NCI-H2107 treated with DMSO at 0.1 percent for 48 hours (cell line): ENCODE measurements at regions not wholly inside any gene's neighbourhood (a gene's known extent, or its start where the extent isn't known, plus 50 kb on each side); places are given as distances from the start of the nearest gene placed in this dataset.
"Not testable (repeated sequence)": the region's sequence is repeated elsewhere in the genome, so short reads cannot be mapped to it uniquely, and the experiment has no call there.

Experiments used
- DNase-seq: peaks from one replicate; lab custom pipeline; 2025; ENCODE audit not compliant: unreplicated experiment; lab: John Stamatoyannopoulos, UW

- not testable (repeated sequence) for DNase-seq
Measured at GRCh38 chr5:6241056-6241455, 137.3 kb downstream of the MED10 start.

DNA sequence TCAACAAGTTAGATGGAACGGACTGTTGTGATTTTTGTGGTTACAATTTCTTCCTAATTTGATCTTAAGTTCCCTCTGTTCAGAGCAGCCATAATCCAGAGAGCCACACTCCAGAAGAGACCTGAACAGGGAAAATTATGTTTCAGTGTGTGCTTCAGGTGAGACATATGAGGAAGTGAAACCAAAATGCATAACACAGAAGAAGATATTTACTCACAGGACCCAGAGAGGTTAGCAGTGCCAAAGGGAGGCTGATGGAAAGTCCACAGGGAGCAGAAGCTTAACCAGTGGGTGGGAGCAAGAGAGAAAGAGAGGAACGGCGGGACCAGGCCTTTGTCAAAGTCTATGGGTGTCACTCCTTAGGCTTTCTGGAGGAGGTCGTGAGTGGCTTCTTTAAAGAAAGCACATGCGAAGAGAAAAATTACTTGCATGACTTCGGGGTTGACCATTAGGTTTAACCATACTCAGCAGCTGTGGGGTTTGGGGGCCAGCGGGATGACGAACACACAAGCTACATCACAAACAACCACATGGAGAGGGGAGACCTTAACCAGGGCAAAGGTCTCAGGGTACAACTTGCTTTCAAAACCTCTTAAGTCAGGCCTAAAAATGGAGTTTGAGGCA is 141.4 kb downstream of the MED10 start:
- no peak for DNase-seq

DNA sequence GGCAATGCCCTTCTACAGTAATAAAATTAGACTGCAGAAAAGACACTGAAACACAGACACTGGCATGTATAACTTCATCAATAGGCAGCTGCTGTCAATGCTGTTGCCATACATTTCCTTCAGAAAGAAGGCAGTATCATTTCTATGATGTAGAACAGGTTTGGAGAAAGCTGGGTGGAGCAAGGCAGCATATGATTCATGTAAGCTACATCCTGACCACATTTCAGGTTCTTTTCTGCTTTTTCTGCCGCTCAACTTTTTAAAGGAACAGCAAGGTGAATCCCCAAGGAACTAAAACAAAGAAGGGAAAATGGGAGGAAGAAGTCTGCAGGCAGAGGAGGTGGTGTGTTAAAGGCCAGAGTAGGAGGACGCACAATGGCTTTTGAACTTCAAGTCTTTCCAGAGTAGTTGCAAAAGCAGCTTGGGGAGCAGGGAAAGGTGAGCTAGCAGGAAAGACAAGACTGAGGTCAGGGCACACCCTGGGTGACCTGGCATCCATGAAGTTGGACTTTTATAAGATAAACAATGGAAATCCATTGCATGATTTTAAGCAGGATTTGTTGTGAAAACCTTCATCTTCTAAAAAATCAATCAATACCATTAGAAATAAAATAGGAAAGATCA is 142.1 kb downstream of the MED10 start:
- DNase-seq: no peak

DNA sequence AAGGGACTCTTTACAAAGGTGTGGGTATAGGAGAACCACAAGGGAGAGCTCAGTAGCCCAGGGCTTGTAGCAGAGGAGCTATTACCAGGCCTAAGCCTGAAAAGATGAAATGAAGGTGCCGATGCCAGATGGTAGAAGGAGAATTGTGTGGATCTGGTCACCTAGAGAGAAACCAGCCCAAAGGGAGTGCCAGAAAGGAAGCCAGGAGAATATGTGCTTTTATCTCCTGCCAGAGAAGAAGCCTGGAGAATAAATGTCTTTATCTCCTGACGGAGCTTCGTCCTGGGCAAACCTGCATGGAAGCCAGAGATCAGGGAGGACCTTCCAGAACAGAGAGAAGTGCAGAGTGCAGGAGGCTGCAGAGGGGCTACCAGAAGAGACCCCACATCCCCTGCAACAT is 142.6 kb downstream of the MED10 start:
- DNase-seq: no peak

DNA sequence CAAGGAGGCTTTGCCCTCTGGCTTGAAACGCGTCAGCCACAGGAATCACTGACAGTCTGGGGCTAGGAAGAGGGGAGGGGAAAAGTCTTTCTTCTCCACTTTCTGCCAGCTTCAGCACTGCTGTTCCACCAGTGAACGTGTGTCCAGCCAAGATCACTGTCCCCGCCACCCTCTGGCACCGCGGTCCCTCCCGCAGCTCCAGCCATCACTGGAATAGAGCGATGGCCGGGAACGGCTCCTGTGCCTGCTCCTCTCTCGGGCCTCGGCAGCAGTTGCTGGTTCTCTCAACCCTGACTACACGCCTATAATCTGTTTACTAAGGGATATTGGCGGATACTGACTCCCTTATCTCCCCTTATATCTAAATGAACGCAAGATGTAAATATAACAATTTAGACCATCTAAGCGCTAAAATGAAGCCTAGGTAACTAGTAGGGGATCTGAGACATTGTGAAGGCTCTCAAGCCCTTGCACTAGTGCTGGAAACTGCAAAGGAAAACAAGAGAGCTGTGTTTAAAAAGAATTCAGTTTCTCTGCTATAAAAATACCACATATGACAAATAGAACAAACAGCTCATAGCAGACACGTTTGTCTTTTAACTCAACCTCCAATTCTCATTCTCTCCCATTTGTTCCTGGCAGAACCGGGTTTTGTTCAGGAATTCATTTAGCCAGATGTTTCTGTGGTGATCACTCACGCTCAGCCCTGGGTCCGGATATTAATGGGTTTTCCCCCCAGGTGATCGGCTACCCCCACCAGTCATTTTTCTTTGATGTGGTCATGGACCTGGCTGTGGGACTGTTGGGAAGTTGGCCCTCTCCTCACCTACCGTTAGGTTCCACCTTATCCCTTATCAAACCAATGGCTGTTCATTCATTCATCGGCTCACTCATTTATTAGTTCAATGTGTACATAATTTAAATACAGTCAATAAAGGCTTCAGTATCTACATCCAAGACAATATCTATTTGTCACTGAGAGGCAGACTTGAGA is 149.8 kb downstream of the MED10 start:
- no peak for DNase-seq

DNA sequence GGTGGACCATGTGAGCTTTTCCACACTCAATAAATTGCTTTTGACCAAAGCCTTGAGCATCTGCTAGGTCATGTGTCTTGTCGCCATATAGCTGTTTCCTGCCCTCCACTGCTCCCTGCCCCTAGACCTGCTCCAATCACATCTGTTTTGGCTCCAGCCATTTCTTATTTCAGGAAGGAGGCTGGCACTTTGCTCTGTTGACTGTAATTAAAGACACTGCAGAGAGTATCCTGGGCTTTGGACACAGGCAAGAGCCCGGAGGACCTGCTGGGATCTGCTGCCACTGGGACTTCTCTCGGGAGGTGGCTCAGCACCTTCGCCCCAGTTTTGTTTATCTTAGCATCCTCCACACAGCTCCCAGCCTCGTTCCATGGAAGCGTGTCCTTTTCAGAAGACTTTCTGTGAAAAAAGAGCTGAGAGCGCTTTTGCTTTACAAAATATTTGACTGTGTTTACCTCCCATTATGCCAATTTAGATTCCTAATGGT is 153.2 kb downstream of the MED10 start:
- no peak for DNase-seq

- DNase-seq: no peak
Measured at GRCh38 chr5:6224406-6224805, 153.9 kb downstream of the MED10 start.

DNA sequence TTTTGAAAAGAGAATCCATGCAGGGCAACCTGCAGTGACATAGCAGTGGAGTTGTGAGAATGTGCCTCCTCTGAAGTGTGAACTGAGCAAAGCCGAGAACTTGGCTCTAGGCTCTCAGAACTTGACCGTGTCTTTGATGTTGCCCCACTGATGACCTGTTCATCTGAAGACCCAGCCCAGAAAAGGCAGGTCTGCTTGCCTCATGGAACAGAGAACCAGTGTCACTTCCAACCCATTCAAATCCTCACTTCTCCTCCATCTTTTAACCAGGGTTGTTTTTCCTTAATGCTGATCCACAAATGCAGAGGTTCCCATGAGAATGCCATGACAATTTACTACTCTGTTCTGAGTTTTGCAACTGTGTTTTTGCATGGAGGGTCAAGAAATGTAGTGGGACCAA is 155.4 kb downstream of the MED10 start:
- DNase-seq: no peak

GRCh38 chr5:6222121-6222520 is 156.2 kb downstream of the MED10 start:
- no peak for DNase-seq

DNA sequence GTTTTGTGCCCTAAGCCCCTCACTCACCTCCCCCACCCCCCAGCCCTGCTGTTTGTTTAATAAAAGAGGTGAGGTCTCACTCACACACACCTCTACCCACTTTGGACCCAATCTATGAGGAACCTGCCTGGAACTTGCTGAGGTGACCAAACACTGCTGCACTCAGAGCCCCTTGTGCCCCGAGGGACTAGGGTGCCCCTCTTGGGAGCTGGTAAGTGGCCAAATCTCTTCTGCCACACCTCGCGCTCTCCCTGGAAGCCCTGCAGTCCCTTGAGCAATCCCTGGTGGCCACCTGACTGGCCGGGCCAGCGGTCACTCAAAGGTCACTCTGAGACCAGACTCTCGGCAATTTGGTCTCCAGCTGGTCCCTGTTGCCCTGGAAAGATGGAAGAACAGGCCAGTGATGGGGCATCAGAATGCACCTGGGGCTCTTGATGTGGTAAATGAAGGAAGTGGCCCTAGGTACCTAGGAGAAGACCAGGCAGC is 157.2 kb downstream of the MED10 start:
- DNase-seq: no peak

- no peak for DNase-seq
Measured at GRCh38 chr5:6220346-6221088, 157.8 kb downstream of the MED10 start.

DNA sequence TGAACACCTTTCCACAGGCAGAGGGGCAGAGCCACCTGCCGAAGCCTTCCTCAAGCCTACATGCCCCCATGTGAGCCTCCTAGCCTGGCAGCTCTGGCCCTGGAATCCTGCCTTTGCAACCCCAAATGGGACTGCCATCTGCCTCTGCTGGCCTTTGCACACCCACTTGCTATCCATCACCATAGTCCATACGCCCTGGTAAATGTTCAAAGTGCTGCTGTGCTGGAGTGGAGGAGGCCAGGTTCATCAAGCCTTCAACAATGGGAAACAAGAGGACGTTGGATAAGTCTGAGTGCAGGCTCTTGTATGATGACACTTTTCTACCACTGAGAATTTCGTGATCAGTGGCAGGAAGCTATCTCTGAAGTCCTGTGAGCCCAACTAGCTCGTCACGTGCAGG is 159.8 kb downstream of the MED10 start:
- DNase-seq: no peak

DNA sequence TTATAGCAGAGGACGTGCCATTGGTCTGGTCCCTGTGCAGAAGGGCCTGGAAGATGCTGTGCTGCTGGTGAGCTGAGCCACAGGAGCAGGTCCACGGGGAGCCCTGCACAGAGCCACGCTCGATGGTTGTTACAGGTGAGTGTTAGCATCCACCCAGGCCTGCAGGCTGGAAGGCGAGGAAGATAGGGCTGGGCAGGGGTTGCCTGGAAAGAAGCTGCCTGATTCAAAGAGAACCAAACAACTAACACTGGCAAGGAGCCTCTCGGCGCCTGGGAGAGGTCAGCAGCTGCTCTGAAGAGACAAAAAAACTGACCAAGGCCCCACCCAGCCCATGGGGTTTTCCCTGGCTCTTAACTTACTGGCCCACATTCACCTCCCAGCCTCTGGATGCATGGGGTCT is 160.2 kb downstream of the MED10 start:
- DNase-seq: no peak

DNA sequence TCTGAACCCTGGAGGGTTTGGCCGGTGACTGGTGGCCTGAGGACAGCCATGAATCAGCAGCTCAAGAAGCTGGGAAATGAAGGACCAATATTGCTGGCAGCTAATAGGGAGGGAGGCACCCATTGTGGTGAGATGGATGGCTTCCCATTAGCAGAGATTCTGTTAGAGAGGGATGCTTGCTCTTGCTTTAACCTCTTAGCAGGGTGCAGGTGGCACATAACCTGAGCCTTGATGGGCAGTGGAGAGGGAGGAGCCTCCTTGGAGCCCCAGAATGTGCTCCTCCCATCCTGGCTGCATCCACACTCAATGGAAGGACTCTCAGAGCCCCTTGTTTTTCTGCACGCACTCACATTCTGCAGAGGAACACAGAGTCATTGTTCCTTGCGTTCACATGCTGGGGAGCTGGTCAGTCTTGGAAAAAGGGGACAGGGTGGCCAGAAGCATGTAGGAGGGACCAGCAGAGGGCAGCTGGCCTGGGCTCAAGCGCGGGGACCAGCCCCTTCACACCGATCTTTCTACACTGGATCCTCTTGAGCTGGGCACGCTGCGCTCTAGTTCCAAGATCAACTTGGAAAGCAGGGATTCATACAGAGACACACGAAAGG is 161.8 kb downstream of the MED10 start:
- no peak for DNase-seq

- DNase-seq: no peak
Measured at GRCh38 chr5:6215891-6216290, 162.5 kb downstream of the MED10 start.

- no peak for DNase-seq
Measured at GRCh38 chr5:6212244-6212643, 166.1 kb downstream of the MED10 start.

- DNase-seq: no peak
Measured at GRCh38 chr5:6206501-6206900, 171.8 kb downstream of the MED10 start.

DNA sequence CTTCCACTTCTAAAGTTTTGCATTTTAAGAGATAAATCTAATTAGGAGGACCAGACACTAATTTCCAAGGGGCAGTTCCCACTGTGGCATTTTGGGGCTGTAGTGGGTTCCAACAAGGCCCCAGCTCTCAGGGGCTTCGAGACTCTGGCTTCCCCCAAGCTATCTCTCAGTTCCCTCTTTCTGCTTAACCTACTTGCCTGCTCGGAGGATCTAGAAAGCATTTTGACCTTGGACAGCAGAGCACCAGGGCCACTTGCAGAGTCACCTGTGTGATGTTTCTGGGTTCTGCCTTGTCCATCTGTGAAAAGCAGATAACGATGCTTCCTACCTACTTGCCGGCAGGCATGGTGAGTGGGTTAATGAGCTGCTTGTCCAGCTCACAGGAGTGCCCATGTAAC is 175.4 kb downstream of the MED10 start:
- no peak for DNase-seq

DNA sequence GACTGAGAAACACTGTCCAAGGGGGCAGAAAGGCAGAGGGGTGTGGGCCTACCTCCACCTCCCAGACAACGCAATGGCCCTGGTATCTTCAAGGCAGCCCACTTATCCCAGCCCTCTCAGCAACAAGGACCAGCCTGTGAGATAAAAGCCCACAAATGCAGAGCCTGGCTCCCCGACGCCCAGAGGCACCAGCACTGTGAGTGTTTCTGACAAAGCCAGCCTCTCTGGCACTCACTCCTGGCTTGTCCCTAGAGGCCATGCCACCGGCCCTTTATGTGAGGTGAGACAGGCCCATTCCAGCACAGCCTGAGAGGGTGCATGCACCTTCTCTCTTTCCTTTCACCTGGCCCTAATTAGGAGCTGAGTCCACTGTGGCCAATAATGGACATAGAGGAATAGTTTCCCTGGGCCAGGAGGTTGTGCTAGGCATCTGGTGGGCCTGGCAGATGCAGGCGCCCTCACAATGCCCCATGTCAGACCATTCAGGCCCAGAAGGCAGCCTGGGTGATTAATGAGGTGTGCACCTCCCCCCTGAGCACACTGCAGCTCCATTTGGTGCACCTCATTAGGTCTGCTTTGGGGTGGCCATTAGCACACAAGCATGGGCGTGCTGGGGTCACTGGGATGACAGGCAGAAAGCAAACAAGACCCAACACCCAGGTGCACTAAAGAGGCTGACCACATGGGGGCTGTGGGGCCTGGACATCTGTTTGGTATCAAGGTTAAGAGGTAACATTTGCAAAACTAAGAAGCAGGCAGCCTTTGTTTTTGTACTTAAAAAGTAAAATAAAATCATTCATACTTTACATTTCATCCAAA is 176.0 kb downstream of the MED10 start:
- no peak for DNase-seq

- DNase-seq: peak; percentile 18
Measured at GRCh38 chr5:6201631-6202030, 176.7 kb downstream of the MED10 start.
